ENCODE measurements at regions not wholly inside any gene's neighbourhood (a gene's known extent, or its start where the extent isn't known, plus 50 kb on each side); places are given as distances from the start of the nearest gene placed in this dataset.

DNA sequence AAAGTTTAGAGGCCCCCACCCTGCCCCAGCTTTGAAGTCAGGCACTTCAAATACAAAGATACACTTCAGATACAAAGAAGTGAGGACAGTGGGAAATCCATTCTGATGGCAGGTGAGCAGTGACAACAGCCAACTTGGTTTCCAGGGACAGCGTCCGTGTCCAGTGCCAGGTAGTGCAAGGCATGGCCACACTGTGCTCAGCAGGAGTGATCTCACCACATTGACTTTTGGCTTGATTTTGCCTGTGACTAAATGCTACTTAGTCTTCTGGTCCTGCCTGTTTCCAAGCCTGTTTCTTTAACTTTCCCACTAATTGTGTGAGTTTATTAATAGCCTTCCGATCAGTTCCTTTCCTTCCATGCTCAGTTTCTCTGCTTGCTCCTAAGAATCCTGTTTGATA is 72.6 kb upstream of the PALM2AKAP2 start:
- ChIA-PET POLR2A (no interaction called here), CTCF (interaction anchor here (1.7 kb wide), 1 partner anchor 63 kb away, joined by 4 read pairs; no protein-coding TSS in a partner anchor)
- DNase-seq (ENCODE audit: extremely low spot score) = no peak
- TF ChIP-seq, protein P1, sequence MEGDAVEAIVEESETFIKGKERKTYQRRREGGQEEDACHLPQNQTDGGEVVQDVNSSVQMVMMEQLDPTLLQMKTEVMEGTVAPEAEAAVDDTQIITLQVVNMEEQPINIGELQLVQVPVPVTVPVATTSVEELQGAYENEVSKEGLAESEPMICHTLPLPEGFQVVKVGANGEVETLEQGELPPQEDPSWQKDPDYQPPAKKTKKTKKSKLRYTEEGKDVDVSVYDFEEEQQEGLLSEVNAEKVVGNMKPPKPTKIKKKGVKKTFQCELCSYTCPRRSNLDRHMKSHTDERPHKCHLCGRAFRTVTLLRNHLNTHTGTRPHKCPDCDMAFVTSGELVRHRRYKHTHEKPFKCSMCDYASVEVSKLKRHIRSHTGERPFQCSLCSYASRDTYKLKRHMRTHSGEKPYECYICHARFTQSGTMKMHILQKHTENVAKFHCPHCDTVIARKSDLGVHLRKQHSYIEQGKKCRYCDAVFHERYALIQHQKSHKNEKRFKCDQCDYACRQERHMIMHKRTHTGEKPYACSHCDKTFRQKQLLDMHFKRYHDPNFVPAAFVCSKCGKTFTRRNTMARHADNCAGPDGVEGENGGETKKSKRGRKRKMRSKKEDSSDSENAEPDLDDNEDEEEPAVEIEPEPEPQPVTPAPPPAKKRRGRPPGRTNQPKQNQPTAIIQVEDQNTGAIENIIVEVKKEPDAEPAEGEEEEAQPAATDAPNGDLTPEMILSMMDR (IDR thresholded peaks at IDR 0.05; ENCODE audit: control extremely low read depth, extremely low read depth, low read depth, missing control alignments) = no peak

DNA sequence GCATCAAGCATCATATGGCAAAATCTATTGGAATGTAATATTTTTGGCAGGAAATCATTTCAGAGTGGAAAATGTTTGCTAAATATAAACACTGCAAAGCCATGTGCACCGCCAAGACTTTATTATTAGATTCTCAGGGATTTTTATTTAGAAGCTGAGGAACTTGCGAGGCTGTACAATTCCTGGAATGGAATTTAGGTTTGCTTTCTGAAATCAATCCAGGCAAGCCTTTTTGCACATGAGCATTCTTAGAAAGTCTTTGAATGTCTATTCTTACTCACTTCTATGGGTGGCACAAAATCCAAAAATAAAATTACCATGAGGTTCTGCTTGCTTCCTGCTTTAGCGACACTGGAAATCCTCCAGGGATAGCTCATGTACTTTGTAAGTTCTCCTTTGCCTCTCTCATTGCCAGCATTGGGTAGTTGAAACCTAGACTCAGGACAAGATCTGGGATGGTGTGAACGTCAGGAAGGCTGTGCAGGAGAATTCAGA is 71.5 kb upstream of the PALM2AKAP2 start:
- TF ChIP-seq, protein P1 (IDR thresholded peaks at IDR 0.05; ENCODE audit: control extremely low read depth, extremely low read depth, low read depth, missing control alignments) = no peak
- no peak for DNase-seq (ENCODE audit: extremely low spot score)
- POLR2A ChIA-PET = no interaction called here

DNA sequence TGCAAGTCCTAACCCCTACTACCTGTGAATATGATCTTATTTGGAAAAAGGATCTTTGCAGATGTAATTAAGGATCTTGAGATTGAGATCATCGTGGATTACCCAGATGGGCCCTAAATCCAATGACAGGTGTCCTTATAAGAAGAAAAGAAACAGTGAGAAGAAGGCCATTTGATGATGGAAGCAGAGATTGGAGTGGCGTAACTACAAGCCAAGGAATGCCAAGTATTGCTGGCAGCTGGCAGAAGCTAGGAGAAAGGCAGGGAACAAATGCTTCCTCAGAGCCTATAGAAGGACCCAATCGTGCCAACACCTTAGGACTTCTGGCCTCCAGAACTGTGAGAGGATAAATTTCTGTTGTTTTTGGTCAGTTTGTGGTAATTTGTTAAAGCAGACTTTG is 70.1 kb upstream of the PALM2AKAP2 start:
- no peak for DNase-seq (ENCODE audit: extremely low spot score)
- POLR2A ChIA-PET = no interaction called here
- TF ChIP-seq, protein P1 (IDR thresholded peaks at IDR 0.05; ENCODE audit: control extremely low read depth, extremely low read depth, low read depth, missing control alignments) = no peak
- CTCF ChIA-PET = no interaction called here

More for the DNA sequence above, 71.5 kb upstream of the PALM2AKAP2 start:
- CTCF ChIA-PET = interaction anchor here (0.8 kb wide), 1 partner anchor 12 kb away, joined by 3 read pairs; no protein-coding TSS in a partner anchor

DNA sequence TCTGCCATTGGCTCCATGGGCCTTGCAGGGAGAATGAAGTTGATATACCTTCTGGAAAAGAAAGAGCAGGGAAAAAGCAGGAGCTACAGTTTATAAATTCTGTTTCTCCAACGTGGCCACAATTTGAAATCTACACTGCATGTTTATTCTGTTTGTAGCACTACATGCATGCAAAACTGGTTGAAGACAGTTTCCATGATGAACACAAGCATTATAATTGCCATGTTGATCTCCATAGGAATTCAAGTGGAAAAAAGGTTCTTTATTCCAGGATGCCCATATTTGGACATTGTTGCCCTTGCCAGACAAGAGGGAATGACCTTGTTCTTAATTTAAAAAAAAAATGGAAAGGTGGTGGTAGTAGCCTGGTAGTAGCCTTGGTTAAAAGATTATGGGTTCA is 69.2 kb upstream of the PALM2AKAP2 start:
- POLR2A ChIA-PET = no interaction called here
- CTCF ChIA-PET = no interaction called here
- no peak for DNase-seq (ENCODE audit: extremely low spot score)
- TF ChIP-seq, protein P1 (IDR thresholded peaks at IDR 0.05; ENCODE audit: control extremely low read depth, extremely low read depth, low read depth, missing control alignments) = no peak

DNA sequence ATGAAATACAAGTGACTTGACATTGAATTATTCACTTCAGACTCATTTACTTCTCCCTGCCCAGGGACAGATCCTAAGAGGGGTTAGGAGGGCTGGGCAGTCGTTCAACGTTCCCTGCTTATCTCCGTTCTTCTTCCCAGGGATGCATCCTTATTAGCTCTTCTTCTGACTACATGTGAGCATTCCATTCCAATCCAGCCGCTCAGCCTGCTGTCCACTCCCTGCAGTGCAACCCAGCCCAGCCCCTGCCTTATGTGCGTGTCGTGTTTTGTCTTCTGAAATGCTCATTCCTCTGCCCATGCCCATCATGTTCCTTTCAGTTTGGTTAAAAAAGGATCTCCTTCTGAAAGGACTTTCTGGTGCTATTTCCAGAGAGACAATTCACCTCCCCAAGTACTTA is 64.7 kb upstream of the PALM2AKAP2 start:
- ChIA-PET POLR2A (no interaction called here), CTCF (no interaction called here)
- TF ChIP-seq, protein P1 (IDR thresholded peaks at IDR 0.05; ENCODE audit: control extremely low read depth, extremely low read depth, low read depth, missing control alignments) = no peak
- no peak for DNase-seq (ENCODE audit: extremely low spot score)

DNA sequence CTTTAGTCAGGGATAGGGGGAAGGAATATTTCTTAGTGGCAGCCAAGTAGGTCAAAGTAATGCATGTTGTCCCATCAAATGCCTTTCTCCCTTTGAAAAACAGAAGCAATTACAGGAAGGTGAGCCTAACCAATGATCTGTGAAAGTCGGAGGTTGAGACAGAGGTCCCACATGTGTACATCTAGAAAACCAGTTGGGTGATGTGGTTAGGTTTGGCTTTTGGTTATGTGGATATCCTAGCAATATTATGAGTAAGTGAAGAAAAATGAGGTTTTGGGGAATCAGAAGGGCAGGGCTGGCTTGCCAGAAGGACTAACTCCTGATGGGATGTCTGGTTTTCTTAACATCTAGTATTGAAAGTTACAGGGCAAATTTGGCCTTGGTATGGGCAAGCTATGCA is 63.4 kb upstream of the PALM2AKAP2 start:
- CTCF ChIA-PET = no interaction called here
- TF ChIP-seq, protein P1 (IDR thresholded peaks at IDR 0.05; ENCODE audit: control extremely low read depth, extremely low read depth, low read depth, missing control alignments) = no peak
- POLR2A ChIA-PET = no interaction called here
- no peak for DNase-seq (ENCODE audit: extremely low spot score)

DNA sequence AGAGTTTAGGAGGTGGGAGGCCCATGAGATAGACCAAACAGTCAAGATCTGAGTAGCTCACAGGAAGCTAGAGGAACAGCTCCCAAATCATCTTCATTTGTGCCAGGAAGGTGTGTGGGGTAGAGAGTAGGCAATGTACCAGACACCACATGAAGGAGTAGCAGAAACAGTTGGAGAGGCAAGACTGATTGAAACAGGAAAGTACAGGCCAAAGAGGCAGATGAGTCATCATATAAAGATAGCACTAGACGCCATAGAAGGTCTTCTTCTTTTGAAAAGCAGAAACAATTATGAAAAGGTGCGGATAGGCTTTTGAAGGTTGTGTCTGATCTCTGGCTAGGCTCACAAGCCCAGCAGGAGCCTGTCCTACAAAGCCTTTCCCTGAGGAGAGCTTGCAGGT is 62.7 kb upstream of the PALM2AKAP2 start:
- POLR2A ChIA-PET = no interaction called here
- TF ChIP-seq, protein P1 (IDR thresholded peaks at IDR 0.05; ENCODE audit: control extremely low read depth, extremely low read depth, low read depth, missing control alignments) = no peak
- CTCF ChIA-PET = interaction anchor here (1.4 kb wide), 1 partner anchor 22 kb away, joined by 4 read pairs; no protein-coding TSS in a partner anchor
- DNase-seq (ENCODE audit: extremely low spot score) = no peak
